NCI-H1930 (cell line): ENCODE measurements at regions not wholly inside any gene's neighbourhood (a gene's known extent, or its start where the extent isn't known, plus 50 kb on each side); places are given as distances from the start of the nearest gene placed in this dataset.
"Not testable (repeated sequence)": the region's sequence is repeated elsewhere in the genome, so short reads cannot be mapped to it uniquely, and the experiment has no call there.

Experiments used
- DNase-seq, 2 experiments: peaks; one replicate each; lab custom pipeline; 2025; lab: John Stamatoyannopoulos, UW

- DNase-seq, result no peak
Measured at GRCh38 chr4:110848787-110849186, 225.9 kb upstream of the PITX2 start.

GRCh38 chr4:110849461-110849860, 226.6 kb upstream of the PITX2 start:
- no peak for DNase-seq

GRCh38 chr4:110850461-110851442, 227.9 kb upstream of the PITX2 start:
- no peak for DNase-seq

- no peak for DNase-seq
Measured at GRCh38 chr4:110851989-110852388, 229.1 kb upstream of the PITX2 start.

GRCh38 chr4:110852793-110853192, 229.9 kb upstream of the PITX2 start:
- no peak for DNase-seq

- no peak for DNase-seq
Measured at GRCh38 chr4:110853242-110853641, 230.4 kb upstream of the PITX2 start.

- DNase-seq, result no peak
Measured at GRCh38 chr4:110854021-110854678, 231.3 kb upstream of the PITX2 start.

- no peak for DNase-seq
Measured at GRCh38 chr4:110860125-110860524, 237.2 kb upstream of the PITX2 start.

- no peak for DNase-seq
Measured at GRCh38 chr4:110860901-110861300, 238.0 kb upstream of the PITX2 start.

- DNase-seq, result no peak
Measured at GRCh38 chr4:110865611-110866259, 242.9 kb upstream of the PITX2 start.

GRCh38 chr4:110867251-110867960, 244.5 kb upstream of the PITX2 start:
- no peak for DNase-seq

- no peak for DNase-seq
Measured at GRCh38 chr4:110867981-110868720, 245.3 kb upstream of the PITX2 start.

- DNase-seq, result no peak
Measured at GRCh38 chr4:110869114-110869513, 246.2 kb upstream of the PITX2 start.

- no peak for DNase-seq
Measured at GRCh38 chr4:110869862-110870572, 247.1 kb upstream of the PITX2 start.

GRCh38 chr4:110876214-110876613, 253.3 kb upstream of the PITX2 start:
- DNase-seq, result not testable (repeated sequence)

- DNase-seq, result no peak
Measured at GRCh38 chr4:110876866-110877265, 254.0 kb upstream of the PITX2 start.

- DNase-seq, result no peak
Measured at GRCh38 chr4:110877778-110878370, 255.0 kb upstream of the PITX2 start.

- no peak for DNase-seq
Measured at GRCh38 chr4:110878413-110878812, 255.5 kb upstream of the PITX2 start.

GRCh38 chr4:110878956-110879355, 256.1 kb upstream of the PITX2 start:
- no peak for DNase-seq

GRCh38 chr4:110886270-110886669, 263.4 kb upstream of the PITX2 start:
- no peak for DNase-seq
